HepG2 (cell line): ENCODE measurements at regions not wholly inside any gene's neighbourhood (a gene's known extent, or its start where the extent isn't known, plus 50 kb on each side); places are given as distances from the start of the nearest gene placed in this dataset.

Experiments used
- ATAC-seq: fragments of 200-7000 bp; cut with Tn5 transposase; 3 replicates; pipeline ENCODE4 v1.9.1; 2020; ENCODE audit warnings: mild to moderate bottlenecking, moderate library complexity
- BruUV-seq: library from RNA; stranded (reverse); fragments of 400-500 nt; replicated peaks from 2 replicates; lab custom pipeline; 2021; lab: Mats Ljungman, UMichigan
- CTCF ChIA-PET: fragments of 300-600 bp; formaldehyde crosslinking; extraction: SDS; loops from one replicate; lab custom pipeline; 2021; ENCODE audit warnings: low total read pairs, inconsistent platforms, low intra/inter-chr PET ratio; lab: Yijun Ruan, JAX
- POLR2A ChIA-PET: fragments of 350-600 bp; sonication (Branson Sonifier 250); formaldehyde crosslinking; loops from one replicate; lab custom pipeline; 2020; ENCODE audit warnings: antibody characterized with exemption, inconsistent platforms; lab: Yijun Ruan, JAX
- DNase-seq: peaks from one replicate; pipeline ENCODE4 v3.0.0-alpha.2; 2015; ENCODE audit warnings: low spot score
- FAIRE-seq: peaks from 3 replicates; lab custom pipeline; 2011; peaks lifted over from hg19 to GRCh38; lab: Jason Lieb, UNC
- H2AFZ ChIP-seq: one replicate; pipeline ENCODE4 v1.6.1; 2011; ENCODE audit warnings: low read length, inconsistent platforms
- H3K27ac ChIP-seq: fragments of 300-600 bp; 3 replicates; pipeline ENCODE4 v1.8.0; 2011; ENCODE audit warnings: mixed run types, mild to moderate bottlenecking, mixed read lengths, low read length, inconsistent platforms; ENCODE audit not compliant: insufficient read depth; ENCODE audit errors: extremely low read length
- H3K27me3 ChIP-seq, 2 experiments: fragments of 200-600 bp in 1 of 2; 2 replicates in 1 of 2; 3 replicates in 1 of 2; pipeline versions ENCODE4 v1.6.0 to v1.8.0; 2011; ENCODE audit warnings: low read length in 2 of 2, mild to moderate bottlenecking in 2 of 2, moderate library complexity in 2 of 2, inconsistent platforms in 1 of 2; ENCODE audit not compliant: insufficient read depth in 2 of 2, control insufficient read depth in 1 of 2
- H3K36me3 ChIP-seq, 2 experiments: fragments of 200-600 bp in 1 of 2; replicated peaks in 1 of 2; 2 replicates in 1 of 2; 3 replicates in 1 of 2; pipeline versions ENCODE4 v1.5.1 to v1.8.0; 2011; ENCODE audit warnings: low read length in 2 of 2, inconsistent platforms in 1 of 2; ENCODE audit not compliant: insufficient read depth in 2 of 2, control insufficient read depth in 1 of 2
- H3K4me1 ChIP-seq: 2 replicates; pipeline ENCODE4 v1.5.1; 2012; ENCODE audit warnings: low read length, inconsistent platforms; ENCODE audit not compliant: insufficient read depth
- H3K4me2 ChIP-seq: 2 replicates; pipeline ENCODE4 v1.6.0; 2011; ENCODE audit warnings: low read depth, low read length, inconsistent platforms
- H3K4me3 ChIP-seq, 3 experiments: fragments of 200-600 bp in 1 of 3; sonication (generic), shearing (Covaris generic) in 1 of 3; replicated peaks in 1 of 3; 2 replicates each; pipeline ENCODE4 v1.5.1; 2011 to 2016; ENCODE audit warnings: low read length in 3 of 3, inconsistent platforms in 2 of 3, low read depth in 2 of 3, mild to moderate bottlenecking in 2 of 3, control low read depth in 1 of 3, mixed read lengths in 1 of 3; ENCODE audit not compliant: insufficient read depth in 1 of 3
- H3K79me2 ChIP-seq: one replicate; pipeline ENCODE4 v1.6.1; 2011; ENCODE audit warnings: low read length, inconsistent platforms; ENCODE audit not compliant: insufficient read depth
- H3K9ac ChIP-seq: 2 replicates; pipeline ENCODE4 v1.6.0; 2011; ENCODE audit warnings: mild to moderate bottlenecking, low read depth, low read length, inconsistent platforms; ENCODE audit not compliant: insufficient read depth
- H3K9me3 ChIP-seq: 2 replicates; pipeline ENCODE4 v1.5.1; 2012; ENCODE audit warnings: mild to moderate bottlenecking, low read length
- H4K20me1 ChIP-seq: 2 replicates; pipeline ENCODE4 v1.6.0; 2011; ENCODE audit warnings: inconsistent platforms, mild to moderate bottlenecking, low read length, moderate library complexity; ENCODE audit not compliant: insufficient read depth
- EEA1 ChIP-seq: sonication (generic); formaldehyde crosslinking; IDR thresholded peaks from 2 replicates; pipeline ENCODE4 v1.5.1; 2020; ENCODE audit warnings: mild to moderate bottlenecking, missing genetic modification reagents, borderline replicate concordance
- ETV5 ChIP-seq: IDR thresholded peaks from 2 replicates; pipeline ENCODE4 v1.6.1; 2018; ENCODE audit warnings: missing biosample characterization, missing genetic modification reagents, inconsistent platforms, borderline replicate concordance
- FOXP4 ChIP-seq: sonication (generic); formaldehyde crosslinking; IDR thresholded peaks from 2 replicates; pipeline ENCODE4 v1.4.0; 2020; ENCODE audit warnings: missing genetic modification reagents
- HDAC2 ChIP-seq: sonication (generic); formaldehyde crosslinking; IDR thresholded peaks from 2 replicates; pipeline ENCODE4 v1.4.0; 2020; ENCODE audit warnings: missing genetic modification reagents
- HOXD1 ChIP-seq: sonication (generic); formaldehyde crosslinking; IDR thresholded peaks from 2 replicates; pipeline ENCODE4 v1.5.0; 2020; ENCODE audit warnings: missing genetic modification reagents
- NFYB ChIP-seq: sonication (generic); formaldehyde crosslinking; IDR thresholded peaks from 2 replicates; pipeline ENCODE4 v1.4.0; 2020; ENCODE audit warnings: missing genetic modification reagents
- NR2F6 ChIP-seq, 2 experiments: IDR thresholded peaks; 2 replicates each; pipeline ENCODE4 v1.6.1; 2016; ENCODE audit warnings: antibody characterized with exemption in 1 of 2, mild to moderate bottlenecking in 1 of 2
- PCBP1 ChIP-seq: fragments of 200-400 bp; formaldehyde crosslinking; IDR thresholded peaks from 2 replicates; pipeline ENCODE4 v1.6.1; 2017; ENCODE audit warnings: mild to moderate bottlenecking, low read depth, low read length, borderline replicate concordance
- RAD51 ChIP-seq: fragments of 450-650 bp; IDR thresholded peaks from 2 replicates; pipeline ENCODE4 v1.6.1; 2016; ENCODE audit warnings: borderline replicate concordance
- SAP130 ChIP-seq: IDR thresholded peaks from 2 replicates; pipeline ENCODE4 v1.6.1; 2016; ENCODE audit warnings: low read depth
- SP140L ChIP-seq: sonication (generic); formaldehyde crosslinking; IDR thresholded peaks from 2 replicates; pipeline ENCODE4 v1.4.0; 2020; ENCODE audit warnings: missing genetic modification reagents, borderline replicate concordance
- TOPORS ChIP-seq: sonication (generic); formaldehyde crosslinking; IDR thresholded peaks from 2 replicates; pipeline ENCODE4 v1.8.0; 2023; ENCODE audit warnings: mild to moderate bottlenecking, missing genetic modification reagents
- ZIK1 ChIP-seq: sonication (generic); formaldehyde crosslinking; IDR thresholded peaks from 2 replicates; pipeline ENCODE4 v1.5.0; 2020; ENCODE audit warnings: mild to moderate bottlenecking, low read depth, missing genetic modification reagents, borderline replicate concordance
- ZNF20 ChIP-seq: sonication (generic); formaldehyde crosslinking; IDR thresholded peaks from 2 replicates; pipeline ENCODE4 v1.4.0; 2020; ENCODE audit warnings: mild to moderate bottlenecking, moderate library complexity, missing genetic modification reagents
- ZNF354B ChIP-seq: sonication (generic); formaldehyde crosslinking; IDR thresholded peaks from 2 replicates; pipeline ENCODE4 v1.8.0; 2022; ENCODE audit warnings: mild to moderate bottlenecking, missing genetic modification reagents
- ZNF674 ChIP-seq: sonication (generic); formaldehyde crosslinking; IDR thresholded peaks from 2 replicates; pipeline ENCODE4 v1.5.0; 2020; ENCODE audit warnings: low read depth, mild to moderate bottlenecking, missing genetic modification reagents
- WGBS: methylation state at CpG from one replicate; pipeline ENCODE4 v1.1.6; 2017; ENCODE audit warnings: low lambda C conversion rate; 5-methylcytosine and 5-hydroxymethylcytosine counted together
- in situ Hi-C: cut with HindIII; loops from 2 replicates; pipeline ENCODE4 v1.10.0; 2017; ENCODE audit warnings: low pct_unique_long_range_greater_than_20kb; ENCODE audit not compliant: extremely low pct_ligation_motif_present
- intact Hi-C: fragments of 100-400 bp; cut with micrococcal nuclease; formaldehyde crosslinking; loops from one replicate; pipeline ENCODE4 v1.10.0; 2022; ENCODE audit not compliant: unreplicated experiment
- TF ChIP-seq, protein P1 (sequence below): sonication (generic); formaldehyde crosslinking; IDR thresholded peaks from 2 replicates; pipeline ENCODE4 v1.5.1; 2020; ENCODE audit warnings: mild to moderate bottlenecking, missing genetic modification reagents, borderline replicate concordance

GRCh38 chr6:1117530-1118286, 194.2 kb upstream of the FOXQ1 start (continued):
- no peak for TF ChIP-seq PCBP1
- TF ChIP-seq ETV5 (CRISPR knock-in tag), result no peak
- TF ChIP-seq ZNF20 (CRISPR knock-in tag), result no peak
- no peak for TF ChIP-seq NR2F6 (IDR thresholded peaks at IDR 0.05)
- peak; percentile 16; the same call in 1 of the 2 replicates for TF ChIP-seq NR2F6 (CRISPR knock-in tag; IDR thresholded peaks at IDR 0.05)
- TF ChIP-seq, protein P1, sequence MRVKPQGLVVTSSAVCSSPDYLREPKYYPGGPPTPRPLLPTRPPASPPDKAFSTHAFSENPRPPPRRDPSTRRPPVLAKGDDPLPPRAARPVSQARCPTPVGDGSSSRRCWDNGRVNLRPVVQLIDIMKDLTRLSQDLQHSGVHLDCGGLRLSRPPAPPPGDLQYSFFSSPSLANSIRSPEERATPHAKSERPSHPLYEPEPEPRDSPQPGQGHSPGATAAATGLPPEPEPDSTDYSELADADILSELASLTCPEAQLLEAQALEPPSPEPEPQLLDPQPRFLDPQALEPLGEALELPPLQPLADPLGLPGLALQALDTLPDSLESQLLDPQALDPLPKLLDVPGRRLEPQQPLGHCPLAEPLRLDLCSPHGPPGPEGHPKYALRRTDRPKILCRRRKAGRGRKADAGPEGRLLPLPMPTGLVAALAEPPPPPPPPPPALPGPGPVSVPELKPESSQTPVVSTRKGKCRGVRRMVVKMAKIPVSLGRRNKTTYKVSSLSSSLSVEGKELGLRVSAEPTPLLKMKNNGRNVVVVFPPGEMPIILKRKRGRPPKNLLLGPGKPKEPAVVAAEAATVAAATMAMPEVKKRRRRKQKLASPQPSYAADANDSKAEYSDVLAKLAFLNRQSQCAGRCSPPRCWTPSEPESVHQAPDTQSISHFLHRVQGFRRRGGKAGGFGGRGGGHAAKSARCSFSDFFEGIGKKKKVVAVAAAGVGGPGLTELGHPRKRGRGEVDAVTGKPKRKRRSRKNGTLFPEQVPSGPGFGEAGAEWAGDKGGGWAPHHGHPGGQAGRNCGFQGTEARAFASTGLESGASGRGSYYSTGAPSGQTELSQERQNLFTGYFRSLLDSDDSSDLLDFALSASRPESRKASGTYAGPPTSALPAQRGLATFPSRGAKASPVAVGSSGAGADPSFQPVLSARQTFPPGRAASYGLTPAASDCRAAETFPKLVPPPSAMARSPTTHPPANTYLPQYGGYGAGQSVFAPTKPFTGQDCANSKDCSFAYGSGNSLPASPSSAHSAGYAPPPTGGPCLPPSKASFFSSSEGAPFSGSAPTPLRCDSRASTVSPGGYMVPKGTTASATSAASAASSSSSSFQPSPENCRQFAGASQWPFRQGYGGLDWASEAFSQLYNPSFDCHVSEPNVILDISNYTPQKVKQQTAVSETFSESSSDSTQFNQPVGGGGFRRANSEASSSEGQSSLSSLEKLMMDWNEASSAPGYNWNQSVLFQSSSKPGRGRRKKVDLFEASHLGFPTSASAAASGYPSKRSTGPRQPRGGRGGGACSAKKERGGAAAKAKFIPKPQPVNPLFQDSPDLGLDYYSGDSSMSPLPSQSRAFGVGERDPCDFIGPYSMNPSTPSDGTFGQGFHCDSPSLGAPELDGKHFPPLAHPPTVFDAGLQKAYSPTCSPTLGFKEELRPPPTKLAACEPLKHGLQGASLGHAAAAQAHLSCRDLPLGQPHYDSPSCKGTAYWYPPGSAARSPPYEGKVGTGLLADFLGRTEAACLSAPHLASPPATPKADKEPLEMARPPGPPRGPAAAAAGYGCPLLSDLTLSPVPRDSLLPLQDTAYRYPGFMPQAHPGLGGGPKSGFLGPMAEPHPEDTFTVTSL (CRISPR knock-in tag), result 0 out of 2 replicates have a peak, but pooled peaks have one; percentile 42
- peak; percentile 50; the same call in 1 of the 2 replicates for TF ChIP-seq SAP130 (CRISPR knock-in tag)
- TF ChIP-seq, all 625 proteins: peak for 30

DNA sequence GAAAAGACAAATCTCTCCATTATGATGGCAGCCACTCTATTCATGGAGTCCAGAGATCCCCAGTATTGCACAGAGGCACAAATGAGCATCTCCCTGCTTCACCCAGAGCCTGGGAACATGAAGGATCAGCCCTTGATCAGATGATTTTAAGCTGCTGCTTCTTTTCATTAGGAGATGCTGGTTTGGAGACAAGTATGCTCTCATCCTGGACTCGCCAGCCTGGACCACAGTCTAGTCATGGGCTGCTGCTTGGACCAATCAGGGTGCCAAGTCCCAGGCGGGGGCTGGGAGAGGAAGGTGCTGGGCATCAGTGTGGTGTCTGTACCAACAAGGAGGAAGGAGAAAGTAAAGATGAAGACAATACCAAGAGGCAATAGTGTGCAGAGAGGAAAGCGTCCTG, 195.7 kb upstream of the FOXQ1 start:
- no peak overlapping the region for H2AFZ ChIP-seq
- no peaks in the 10 kb centered on the region for H3K9me3 ChIP-seq
- no peaks in the 10 kb centered on the region for H3K27me3 ChIP-seq
- no TSS peak for BruUV-seq
- H3K4me3 ChIP-seq, result no peak overlapping the region
- FAIRE-seq, result no peak
- ChIA-PET CTCF (no interaction called here), POLR2A (interaction anchor here (2.1 kb wide), 1 partner anchor 152 kb away, joined by 7 read pairs; no protein-coding TSS in a partner anchor)
- H4K20me1 ChIP-seq, result no peaks in the 10 kb centered on the region
- peaks cover 40% of the 10 kb centered on the region for H3K4me1 ChIP-seq
- no peak for ATAC-seq
- no peaks in the 10 kb centered on the region for H3K79me2 ChIP-seq
- H3K9ac ChIP-seq, result no peak overlapping the region
- no peak overlapping the region for H3K27ac ChIP-seq
- intact Hi-C loops (no loop called here), in situ Hi-C loops (no loop called here)
- DNase-seq, result no peak
- no peak overlapping the region for H3K4me2 ChIP-seq
- WGBS, result 96% methylated on average over 3 of the region's 3 CpGs
- no peaks in the 10 kb centered on the region for H3K36me3 ChIP-seq
- TF ChIP-seq HOXD1 (CRISPR knock-in tag), result no peak
- TF ChIP-seq EEA1 (CRISPR knock-in tag), result no peak
- TF ChIP-seq SP140L (CRISPR knock-in tag), result no peak
- no peak for TF ChIP-seq ZNF674
- no peak for TF ChIP-seq HDAC2 (CRISPR knock-in tag)
- TF ChIP-seq NFYB, result no peak
- no peak for TF ChIP-seq RAD51
- TF ChIP-seq FOXP4 (CRISPR knock-in tag), result no peak
- no peak for TF ChIP-seq ZNF354B
- no peak for TF ChIP-seq ZIK1
- no peak for TF ChIP-seq TOPORS
